Panc1 (cell line): ENCODE measurements at regions not wholly inside any gene's neighbourhood (a gene's known extent, or its start where the extent isn't known, plus 50 kb on each side); places are given as distances from the start of the nearest gene placed in this dataset.

Experiments
- ATAC-seq: fragments of 200-7000 bp; cut with Tn5 transposase; 2 replicates; pipeline ENCODE4 v1.9.1; 2020; ENCODE audit warnings: mild to moderate bottlenecking, moderate library complexity
- BruUV-seq: library from RNA; stranded (reverse); fragments of 400-500 nt; replicated peaks from 2 replicates; lab custom pipeline; 2021; lab: Mats Ljungman, UMichigan
- CTCF ChIA-PET: fragments of 300-600 bp; sonication (Branson Sonifier 250); formaldehyde crosslinking; loops from one replicate; lab custom pipeline; 2022; ENCODE audit warnings: antibody characterized with exemption; lab: Charles Lee
- POLR2A ChIA-PET: fragments of 300-600 bp; sonication (Branson Sonifier 250); formaldehyde crosslinking; loops from one replicate; lab custom pipeline; 2022; ENCODE audit warnings: antibody characterized with exemption; lab: Charles Lee
- DNase-seq: peaks from one replicate; pipeline ENCODE4 v3.0.0-alpha.2; 2010; ENCODE audit warnings: low read depth, low spot score
- H3K27ac ChIP-seq: 2 replicates; pipeline ENCODE4 v1.5.1; 2011; ENCODE audit warnings: mild to moderate bottlenecking, low read length, inconsistent platforms
- H3K27me3 ChIP-seq: fragments of 200-500 bp; sonication (Bioruptor generic); 2 replicates; pipeline ENCODE4 v1.6.0; 2014; ENCODE audit warnings: low read length, inconsistent platforms; ENCODE audit not compliant: control insufficient read depth, insufficient read depth
- H3K36me3 ChIP-seq: fragments of 200-500 bp; sonication (Bioruptor generic); 2 replicates; pipeline ENCODE4 v1.5.1; 2014; ENCODE audit warnings: inconsistent platforms, mild to moderate bottlenecking, low read length, moderate library complexity; ENCODE audit not compliant: control insufficient read depth, insufficient read depth
- H3K4me1 ChIP-seq: 2 replicates; pipeline ENCODE4 v1.5.1; 2011; ENCODE audit warnings: inconsistent platforms, mild to moderate bottlenecking, low read length, moderate library complexity; ENCODE audit not compliant: control insufficient read depth, insufficient read depth
- H3K4me3 ChIP-seq, 2 experiments: 2 replicates each; pipeline ENCODE4 v1.5.1; 2011 to 2012; ENCODE audit warnings: low read depth in 2 of 2, low read length in 2 of 2, mild to moderate bottlenecking in 2 of 2, inconsistent platforms in 1 of 2, moderate library complexity in 1 of 2
- H3K9me3 ChIP-seq: fragments of 200-500 bp; sonication (Bioruptor generic); 2 replicates; pipeline ENCODE4 v1.5.1; 2014; ENCODE audit warnings: low read depth, mild to moderate bottlenecking, inconsistent platforms, low read length, moderate library complexity; ENCODE audit not compliant: control insufficient read depth, insufficient read depth
- POLR2AphosphoS5 ChIP-seq: IDR thresholded peaks from 2 replicates; pipeline ENCODE4 v1.6.1; 2012; ENCODE audit warnings: mild to moderate bottlenecking, low read depth, low read length, moderate library complexity
- SIN3A ChIP-seq: IDR thresholded peaks from 2 replicates; pipeline ENCODE4 v1.6.1; 2012; ENCODE audit warnings: low read depth, mild to moderate bottlenecking, low read length, moderate library complexity, borderline replicate concordance; ENCODE audit not compliant: insufficient read depth
- TCF7L2 ChIP-seq: IDR thresholded peaks from 2 replicates; pipeline ENCODE4 v1.6.1; 2011; ENCODE audit warnings: mild to moderate bottlenecking, low read depth, low read length, inconsistent platforms
- in situ Hi-C: cut with HindIII; loops from 2 replicates; pipeline ENCODE4 v1.10.0; 2016; ENCODE audit warnings: low sequenced_read_pairs, low pct_unique_long_range_greater_than_20kb
- intact Hi-C: fragments of 100-400 bp; cut with micrococcal nuclease; formaldehyde crosslinking; loops from one replicate; pipeline ENCODE4 v1.10.0; 2022; ENCODE audit not compliant: unreplicated experiment
- TF ChIP-seq, protein P1 (sequence below), 2 experiments: IDR thresholded peaks; 2 replicates each; pipeline ENCODE4 v1.6.1; 2011 to 2012; ENCODE audit warnings: low read depth in 2 of 2, control low read depth in 1 of 2, low read length in 1 of 2, mild to moderate bottlenecking in 1 of 2, moderate library complexity in 1 of 2; ENCODE audit not compliant: insufficient read depth in 1 of 2
- TF ChIP-seq, protein P2 (sequence below): fragments of 450-650 bp; IDR thresholded peaks from 2 replicates; pipeline ENCODE4 v1.5.1; 2017; ENCODE audit warnings: mild to moderate bottlenecking

- H3K4me3 ChIP-seq = no peak overlapping the region
- DNase-seq (no peak), ATAC-seq (no peak)
- BruUV-seq = no TSS peak
- CTCF ChIA-PET = no interaction called here
- POLR2A ChIA-PET = no interaction called here
- intact Hi-C loops = no loop called here
- TF ChIP-seq POLR2AphosphoS5 (no peak), SIN3A (no peak), TCF7L2 (no peak)
- TF ChIP-seq, protein P1, sequence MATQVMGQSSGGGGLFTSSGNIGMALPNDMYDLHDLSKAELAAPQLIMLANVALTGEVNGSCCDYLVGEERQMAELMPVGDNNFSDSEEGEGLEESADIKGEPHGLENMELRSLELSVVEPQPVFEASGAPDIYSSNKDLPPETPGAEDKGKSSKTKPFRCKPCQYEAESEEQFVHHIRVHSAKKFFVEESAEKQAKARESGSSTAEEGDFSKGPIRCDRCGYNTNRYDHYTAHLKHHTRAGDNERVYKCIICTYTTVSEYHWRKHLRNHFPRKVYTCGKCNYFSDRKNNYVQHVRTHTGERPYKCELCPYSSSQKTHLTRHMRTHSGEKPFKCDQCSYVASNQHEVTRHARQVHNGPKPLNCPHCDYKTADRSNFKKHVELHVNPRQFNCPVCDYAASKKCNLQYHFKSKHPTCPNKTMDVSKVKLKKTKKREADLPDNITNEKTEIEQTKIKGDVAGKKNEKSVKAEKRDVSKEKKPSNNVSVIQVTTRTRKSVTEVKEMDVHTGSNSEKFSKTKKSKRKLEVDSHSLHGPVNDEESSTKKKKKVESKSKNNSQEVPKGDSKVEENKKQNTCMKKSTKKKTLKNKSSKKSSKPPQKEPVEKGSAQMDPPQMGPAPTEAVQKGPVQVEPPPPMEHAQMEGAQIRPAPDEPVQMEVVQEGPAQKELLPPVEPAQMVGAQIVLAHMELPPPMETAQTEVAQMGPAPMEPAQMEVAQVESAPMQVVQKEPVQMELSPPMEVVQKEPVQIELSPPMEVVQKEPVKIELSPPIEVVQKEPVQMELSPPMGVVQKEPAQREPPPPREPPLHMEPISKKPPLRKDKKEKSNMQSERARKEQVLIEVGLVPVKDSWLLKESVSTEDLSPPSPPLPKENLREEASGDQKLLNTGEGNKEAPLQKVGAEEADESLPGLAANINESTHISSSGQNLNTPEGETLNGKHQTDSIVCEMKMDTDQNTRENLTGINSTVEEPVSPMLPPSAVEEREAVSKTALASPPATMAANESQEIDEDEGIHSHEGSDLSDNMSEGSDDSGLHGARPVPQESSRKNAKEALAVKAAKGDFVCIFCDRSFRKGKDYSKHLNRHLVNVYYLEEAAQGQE (IDR thresholded peaks at IDR 0.05; ENCODE audit: insufficient read depth in 1 of 2, low read depth in 2 of 2, low read length in 1 of 2) = no peak
- TF ChIP-seq, protein P2, sequence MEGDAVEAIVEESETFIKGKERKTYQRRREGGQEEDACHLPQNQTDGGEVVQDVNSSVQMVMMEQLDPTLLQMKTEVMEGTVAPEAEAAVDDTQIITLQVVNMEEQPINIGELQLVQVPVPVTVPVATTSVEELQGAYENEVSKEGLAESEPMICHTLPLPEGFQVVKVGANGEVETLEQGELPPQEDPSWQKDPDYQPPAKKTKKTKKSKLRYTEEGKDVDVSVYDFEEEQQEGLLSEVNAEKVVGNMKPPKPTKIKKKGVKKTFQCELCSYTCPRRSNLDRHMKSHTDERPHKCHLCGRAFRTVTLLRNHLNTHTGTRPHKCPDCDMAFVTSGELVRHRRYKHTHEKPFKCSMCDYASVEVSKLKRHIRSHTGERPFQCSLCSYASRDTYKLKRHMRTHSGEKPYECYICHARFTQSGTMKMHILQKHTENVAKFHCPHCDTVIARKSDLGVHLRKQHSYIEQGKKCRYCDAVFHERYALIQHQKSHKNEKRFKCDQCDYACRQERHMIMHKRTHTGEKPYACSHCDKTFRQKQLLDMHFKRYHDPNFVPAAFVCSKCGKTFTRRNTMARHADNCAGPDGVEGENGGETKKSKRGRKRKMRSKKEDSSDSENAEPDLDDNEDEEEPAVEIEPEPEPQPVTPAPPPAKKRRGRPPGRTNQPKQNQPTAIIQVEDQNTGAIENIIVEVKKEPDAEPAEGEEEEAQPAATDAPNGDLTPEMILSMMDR = no peak
- no peaks in the 10 kb centered on the region for H3K27me3 ChIP-seq
- H3K4me1 ChIP-seq = no peaks in the 10 kb centered on the region
- no peaks in the 10 kb centered on the region for H3K36me3 ChIP-seq
- H3K27ac ChIP-seq = no peak overlapping the region
- in situ Hi-C loops = no loop called here
- H3K9me3 ChIP-seq = peaks cover 3% of the 10 kb centered on the region; the same call in 1 of the 2 replicates
These were observed 108.1 kb upstream of the FBXL7 start for GRCh38 chr5:15391704-15392397.

DNA sequence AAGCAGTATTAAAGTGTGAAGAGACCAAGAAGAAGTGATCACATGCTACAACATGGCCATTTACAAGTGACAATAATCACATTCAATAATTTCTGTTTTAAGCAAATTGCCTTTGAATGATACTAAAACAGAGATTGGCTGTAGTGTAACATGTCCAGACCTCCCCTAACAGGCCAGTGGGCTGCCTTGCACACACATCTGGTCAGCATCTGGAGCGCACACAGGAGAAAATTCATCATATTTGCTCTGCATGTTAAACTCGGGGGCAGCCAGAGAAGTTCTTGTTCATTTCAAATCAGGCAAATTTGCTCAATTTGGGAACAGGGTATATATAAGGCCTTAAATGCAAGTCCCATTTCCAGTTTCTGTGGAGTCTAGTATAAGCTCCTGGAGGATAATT is 111.1 kb upstream of the FBXL7 start:
- Histone ChIP-seq H3K36me3 (no peaks in the 10 kb centered on the region), H3K4me1 (no peaks in the 10 kb centered on the region), H3K4me3 (no peak overlapping the region), H3K27me3 (no peaks in the 10 kb centered on the region), H3K27ac (no peak overlapping the region), H3K9me3 (peaks cover 2% of the 10 kb centered on the region; the same call in 1 of the 2 replicates)
- no TSS peak for BruUV-seq
- DNase-seq = no peak
- intact Hi-C loops (no loop called here), in situ Hi-C loops (no loop called here)
- no peak for ATAC-seq
- ChIA-PET POLR2A (no interaction called here), CTCF (interaction anchor here (0.6 kb wide), 1 partner anchor 157 kb away, joined by 5 read pairs; no protein-coding TSS in a partner anchor)
- TF ChIP-seq, protein P2 = no peak
- no peak for TF ChIP-seq TCF7L2
- no peak for TF ChIP-seq SIN3A
- TF ChIP-seq, protein P1 (IDR thresholded peaks at IDR 0.05; ENCODE audit: insufficient read depth in 1 of 2, low read depth in 2 of 2, low read length in 1 of 2) = no peak
- no peak for TF ChIP-seq POLR2AphosphoS5
